Lung (tissue), 11 donors: ENCODE measurements at regions not wholly inside any gene's neighbourhood (a gene's known extent, or its start where the extent isn't known, plus 50 kb on each side); places are given as distances from the start of the nearest gene placed in this dataset.

Experiments
- ATAC-seq: fragments of 200-7000 bp; cut with Tn5 transposase; one replicate; pipeline ENCODE4 v1.9.1; 2020; ENCODE audit warnings: moderate number of reproducible peaks; ENCODE audit not compliant: insufficient read depth, low FRiP score
- DNase-seq, 3 donors: peaks; one replicate each; pipeline ENCODE4 v3.0.0-alpha.2; 2013 to 2017
- H3K27ac ChIP-seq, 2 donors: one replicate each; pipeline ENCODE4 v1.5.1; 2013; ENCODE audit warnings: mild to moderate bottlenecking in 2 of 2, moderate library complexity in 2 of 2, control low read depth in 1 of 2, inconsistent platforms in 1 of 2, low read depth in 1 of 2, low read length in 1 of 2
- H3K27me3 ChIP-seq, 3 donors: one replicate each; pipeline ENCODE4 v1.5.1; 2013; ENCODE audit warnings: low read length in 2 of 3; ENCODE audit not compliant: control insufficient read depth in 3 of 3, insufficient read depth in 3 of 3
- H3K36me3 ChIP-seq, 4 donors: one replicate each; pipeline ENCODE4 v1.5.1; 2013; ENCODE audit warnings: low read length in 4 of 4, mild to moderate bottlenecking in 1 of 4, moderate library complexity in 1 of 4; ENCODE audit not compliant: control insufficient read depth in 4 of 4, insufficient read depth in 4 of 4
- H3K4me1 ChIP-seq, 5 donors: one replicate each; pipeline ENCODE4 v1.5.1; 2013; ENCODE audit warnings: low read length in 5 of 5, mild to moderate bottlenecking in 2 of 5, moderate library complexity in 1 of 5; ENCODE audit not compliant: control insufficient read depth in 5 of 5, insufficient read depth in 5 of 5
- H3K4me3 ChIP-seq: one replicate; pipeline ENCODE4 v1.5.1; 2013; ENCODE audit warnings: mild to moderate bottlenecking, control low read depth, moderate library complexity
- H3K9ac ChIP-seq, 2 donors: one replicate each; pipeline ENCODE4 v1.5.1; 2013; ENCODE audit warnings: low read length in 2 of 2, control low read depth in 1 of 2; ENCODE audit not compliant: insufficient read depth in 1 of 2
- H3K9me3 ChIP-seq, 4 donors: one replicate each; pipeline ENCODE4 v1.5.1; 2013; ENCODE audit warnings: low read length in 3 of 4, mild to moderate bottlenecking in 1 of 4, moderate library complexity in 1 of 4; ENCODE audit not compliant: control insufficient read depth in 4 of 4, insufficient read depth in 3 of 4
- CTCF ChIP-seq: IDR thresholded peaks from 2 replicates; pipeline ENCODE4 v1.5.1; 2012; ENCODE audit warnings: mild to moderate bottlenecking; ENCODE audit errors: control extremely low read depth, extremely low read depth
- WGBS, 2 donors: extraction: QIAGEN DNeasy Blood & Tissue Kit; methylation state at CpG; one replicate each; pipeline ENCODE4 v1.1.7; 2013; 5-methylcytosine and 5-hydroxymethylcytosine counted together
- donor health status: control.
- donor health status: control.
- donor health status: Bipolar disorder and iron deficiency.
- donor health status: healthy.
- donor health status: DM: yes; HTN: yes; CAD: no.

GRCh38 chr6:82737965-82738364, 327.7 kb downstream of the UBE3D start:
- Histone ChIP-seq H3K27me3 (no peaks in the 10 kb centered on the region), H3K4me1 (no peaks in the 10 kb centered on the region), H3K27ac (no peak overlapping the region), H3K9me3 (no peaks in the 10 kb centered on the region), H3K4me3 (no peak overlapping the region), H3K9ac (no peak overlapping the region), H3K36me3 (no peaks in the 10 kb centered on the region)
- DNase-seq (no peak), ATAC-seq (no peak)
- WGBS, 2 donors, result 91 to 92% methylated on average over 1 of the region's 1 CpG
- no peak for TF ChIP-seq CTCF

DNA sequence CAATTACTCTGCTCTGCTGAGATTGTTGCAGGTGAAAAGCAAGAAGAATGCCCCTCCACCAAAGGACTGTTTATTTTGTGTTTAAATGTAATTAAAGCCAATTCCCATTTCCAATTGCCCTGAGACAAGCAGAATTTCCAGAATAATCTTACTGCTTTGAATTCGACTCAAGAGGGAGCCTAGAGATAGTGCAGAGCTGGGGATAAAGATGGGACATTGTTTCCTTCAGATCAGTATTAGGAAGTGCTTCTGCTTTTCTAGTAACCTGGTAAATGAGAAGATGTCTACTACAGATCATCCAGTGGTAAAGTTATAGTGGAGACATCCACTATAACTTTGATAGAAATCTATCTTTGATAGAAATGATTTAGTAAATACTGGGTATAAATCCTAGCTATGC, 326.9 kb downstream of the UBE3D start:
- no peak for ATAC-seq
- WGBS, 2 donors, result 31 to 37% methylated on average over 1 of the region's 1 CpG

DNA sequence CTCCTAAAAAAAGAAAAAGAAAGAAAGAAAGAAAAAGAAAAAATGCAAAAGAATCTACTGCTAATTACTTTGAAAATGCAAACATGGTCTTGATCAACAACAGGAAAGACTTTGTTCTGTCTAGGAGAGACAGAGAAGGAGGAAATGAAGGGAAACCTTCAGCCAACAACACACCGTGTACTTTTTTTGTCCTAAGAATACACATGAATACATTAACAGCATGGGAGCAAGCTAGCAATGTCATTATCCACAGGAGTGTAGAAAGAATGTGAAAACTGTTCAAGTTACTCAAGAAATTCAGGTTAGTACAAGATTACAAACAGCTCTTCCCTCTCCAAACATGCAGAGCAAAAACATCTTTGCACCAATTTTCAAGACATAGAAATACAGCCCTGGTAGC, 326.3 kb downstream of the UBE3D start:
- ATAC-seq, result no peak
- no peak overlapping the region for H3K9ac ChIP-seq
- DNase-seq, result no peak
- WGBS, 2 donors, result 0% methylated on average over 1 of the region's 1 CpG
- no peaks in the 10 kb centered on the region for H3K36me3 ChIP-seq
- no peak overlapping the region for H3K27ac ChIP-seq
- no peaks in the 10 kb centered on the region for H3K4me1 ChIP-seq
- H3K4me3 ChIP-seq, result no peak overlapping the region
- H3K27me3 ChIP-seq, result no peaks in the 10 kb centered on the region
- no peaks in the 10 kb centered on the region for H3K9me3 ChIP-seq
- no peak for TF ChIP-seq CTCF

More for the DNA sequence above, 326.9 kb downstream of the UBE3D start:
- Histone ChIP-seq H3K27ac (no peak overlapping the region), H3K4me3 (no peak overlapping the region), H3K9me3 (no peaks in the 10 kb centered on the region), H3K4me1 (no peaks in the 10 kb centered on the region), H3K27me3 (no peaks in the 10 kb centered on the region), H3K36me3 (no peaks in the 10 kb centered on the region), H3K9ac (no peak overlapping the region)
- no peak for DNase-seq
- TF ChIP-seq CTCF, result no peak

DNA sequence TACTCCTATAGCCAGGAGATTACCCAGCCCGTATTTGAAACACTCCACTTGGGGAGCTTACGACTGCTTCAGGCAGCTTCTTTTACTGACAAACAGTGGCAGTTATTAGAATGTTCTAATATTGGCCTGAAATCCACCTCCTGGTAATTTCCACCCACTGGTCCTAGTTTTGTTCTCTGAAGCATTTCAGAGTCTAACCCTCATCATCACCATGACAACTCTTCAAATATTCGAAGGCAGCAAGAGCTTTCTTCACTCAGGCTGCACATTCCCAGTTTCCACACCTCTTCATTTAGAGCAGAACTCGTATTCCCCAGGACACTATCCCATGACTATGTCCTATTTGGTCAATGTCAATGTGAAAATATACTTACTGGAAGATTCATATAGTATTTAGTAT, 325.6 kb downstream of the UBE3D start:
- no peaks in the 10 kb centered on the region for H3K4me1 ChIP-seq
- H3K4me3 ChIP-seq, result no peak overlapping the region
- 67 to 73% methylated on average over 4 of the region's 4 CpGs for WGBS, 2 donors
- TF ChIP-seq CTCF, result no peak
- H3K27me3 ChIP-seq, result no peaks in the 10 kb centered on the region
- no peak overlapping the region for H3K9ac ChIP-seq
- no peaks in the 10 kb centered on the region for H3K9me3 ChIP-seq
- no peaks in the 10 kb centered on the region for H3K36me3 ChIP-seq
- no peak for DNase-seq
- no peak for ATAC-seq
- H3K27ac ChIP-seq, result no peak overlapping the region
